H1 (cell line): ENCODE measurements at regions not wholly inside any gene's neighbourhood (a gene's known extent, or its start where the extent isn't known, plus 50 kb on each side); places are given as distances from the start of the nearest gene placed in this dataset.

Experiments used
- CBX5 ChIP-seq: fragments of 300-800, 300-1000 bp; sonication (generic); IDR thresholded peaks from 2 replicates; pipeline ENCODE4 v1.7.1; 2016; ENCODE audit warnings: antibody characterized with exemption, low read length, low read depth
- CREB1 ChIP-seq: IDR thresholded peaks from 2 replicates; pipeline ENCODE4 v1.6.1; 2012; ENCODE audit warnings: inconsistent platforms
- CTCF ChIP-seq, 3 experiments: IDR thresholded peaks; 1 replicate in 2 of 3; 2 replicates in 1 of 3; pipeline versions ENCODE4 v1.5.1 to v1.6.1; 2011; ENCODE audit warnings: low read length in 3 of 3, mild to moderate bottlenecking in 3 of 3, inconsistent platforms in 2 of 3, low read depth in 1 of 3, moderate library complexity in 1 of 3; ENCODE audit not compliant: insufficient read depth in 1 of 3; ENCODE audit errors: control extremely low read depth in 1 of 3
- EZH2 ChIP-seq: fragments of 200-600 bp; sonication (generic); IDR thresholded peaks from 2 replicates; pipeline ENCODE4 v1.7.1; 2012; ENCODE audit warnings: low read depth, mild to moderate bottlenecking, moderate library complexity, low read length, inconsistent platforms; ENCODE audit not compliant: severe bottlenecking
- GABPA ChIP-seq: IDR thresholded peaks from 2 replicates; pipeline ENCODE4 v1.6.1; 2011; ENCODE audit warnings: mild to moderate bottlenecking, low read length, moderate library complexity, borderline replicate concordance; ENCODE audit not compliant: insufficient read depth
- JUN ChIP-seq: IDR thresholded peaks from 2 replicates; pipeline ENCODE4 v1.6.1; 2011; ENCODE audit warnings: low read depth, mild to moderate bottlenecking, improper control_type of control experiment, low read length
- POLR2A ChIP-seq, 2 experiments: IDR thresholded peaks; 1 replicate in 1 of 2; 2 replicates in 1 of 2; pipeline ENCODE4 v1.6.1; 2011; ENCODE audit warnings: low read depth in 2 of 2, low read length in 2 of 2, mild to moderate bottlenecking in 2 of 2; ENCODE audit errors: control extremely low read depth in 1 of 2
- POLR2AphosphoS5 ChIP-seq: IDR thresholded peaks from 2 replicates; pipeline ENCODE4 v1.6.1; 2011; ENCODE audit warnings: low read depth, low read length
- SP1 ChIP-seq: IDR thresholded peaks from 2 replicates; pipeline ENCODE4 v1.6.1; 2011; ENCODE audit warnings: low read depth, low read length

- TF ChIP-seq EZH2, result no peak
- no peak for TF ChIP-seq CTCF (IDR thresholded peaks at IDR 0.05; ENCODE audit: control extremely low read depth in 1 of 3, insufficient read depth in 1 of 3, low read depth in 1 of 3, low read length in 3 of 3)
- no peak for TF ChIP-seq CBX5
- no peak for TF ChIP-seq SP1
- TF ChIP-seq POLR2AphosphoS5, result no peak
- no peak for TF ChIP-seq GABPA
- TF ChIP-seq POLR2A (IDR thresholded peaks at IDR 0.05; ENCODE audit: control extremely low read depth in 1 of 2, low read depth in 2 of 2, low read length in 2 of 2), result no peak
- TF ChIP-seq CREB1, result no peak
- TF ChIP-seq JUN, result no peak
Measured at GRCh38 chr1:11341901-11342552, 69.0 kb downstream of the UBIAD1 start.
